BJ (cell line): ENCODE measurements at regions not wholly inside any gene's neighbourhood (a gene's known extent, or its start where the extent isn't known, plus 50 kb on each side); places are given as distances from the start of the nearest gene placed in this dataset.

Experiments
- CTCF ChIA-PET: fragments of 350-600 bp; formaldehyde crosslinking; extraction: SDS; loops from one replicate; lab custom pipeline; 2021; ENCODE audit warnings: antibody characterized with exemption, inconsistent platforms; lab: Yijun Ruan, JAX
- POLR2A ChIA-PET: fragments of 300-600 bp; sonication (Branson Sonifier 250); formaldehyde crosslinking; extraction: SDS; loops from one replicate; lab custom pipeline; 2021; ENCODE audit warnings: antibody characterized with exemption; lab: Charles Lee
- DNase-seq: peaks from one replicate; pipeline ENCODE4 v3.0.0-alpha.2; 2011; ENCODE audit warnings: low read depth
- H3K27me3 ChIP-seq: 2 replicates; pipeline ENCODE4 v1.6.0; 2011; ENCODE audit warnings: low read length; ENCODE audit not compliant: control insufficient read depth, insufficient read depth
- H3K36me3 ChIP-seq: 2 replicates; pipeline ENCODE4 v1.5.1; 2011; ENCODE audit warnings: low read length; ENCODE audit not compliant: control insufficient read depth, insufficient read depth
- H3K4me3 ChIP-seq: 2 replicates; pipeline ENCODE4 v1.5.1; 2011; ENCODE audit warnings: low read depth, mild to moderate bottlenecking, control low read depth, low read length
- TF ChIP-seq, protein P1 (sequence below): IDR thresholded peaks from 2 replicates; pipeline ENCODE4 v1.5.1; 2011; ENCODE audit warnings: low read depth, mild to moderate bottlenecking, control low read depth, inconsistent platforms, low read length, moderate library complexity; ENCODE audit not compliant: insufficient read depth

DNA sequence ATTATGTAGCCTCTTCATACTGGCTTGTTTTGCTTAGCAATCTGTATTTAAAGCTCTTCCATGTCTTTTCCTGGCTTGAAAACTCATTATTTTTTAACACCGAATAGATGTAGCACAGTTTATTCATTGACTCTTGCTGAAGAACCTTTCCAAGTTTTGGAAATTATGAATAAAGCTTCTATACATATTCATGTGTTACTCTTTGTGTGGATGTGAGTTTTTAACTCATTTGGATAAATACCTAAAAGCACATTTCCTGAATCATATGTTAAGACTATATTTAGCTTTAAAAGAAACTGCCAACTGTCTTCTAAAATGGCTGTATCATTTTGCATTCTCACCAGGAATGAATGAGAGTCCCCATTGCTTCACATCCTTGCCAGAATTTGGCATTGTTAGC lies 2061.7 kb upstream of the AGA start:
- Histone ChIP-seq H3K36me3 (no peaks in the 10 kb centered on the region), H3K27me3 (no peaks in the 10 kb centered on the region), H3K4me3 (no peak overlapping the region)
- ChIA-PET POLR2A (no interaction called here), CTCF (no interaction called here)
- TF ChIP-seq, protein P1, sequence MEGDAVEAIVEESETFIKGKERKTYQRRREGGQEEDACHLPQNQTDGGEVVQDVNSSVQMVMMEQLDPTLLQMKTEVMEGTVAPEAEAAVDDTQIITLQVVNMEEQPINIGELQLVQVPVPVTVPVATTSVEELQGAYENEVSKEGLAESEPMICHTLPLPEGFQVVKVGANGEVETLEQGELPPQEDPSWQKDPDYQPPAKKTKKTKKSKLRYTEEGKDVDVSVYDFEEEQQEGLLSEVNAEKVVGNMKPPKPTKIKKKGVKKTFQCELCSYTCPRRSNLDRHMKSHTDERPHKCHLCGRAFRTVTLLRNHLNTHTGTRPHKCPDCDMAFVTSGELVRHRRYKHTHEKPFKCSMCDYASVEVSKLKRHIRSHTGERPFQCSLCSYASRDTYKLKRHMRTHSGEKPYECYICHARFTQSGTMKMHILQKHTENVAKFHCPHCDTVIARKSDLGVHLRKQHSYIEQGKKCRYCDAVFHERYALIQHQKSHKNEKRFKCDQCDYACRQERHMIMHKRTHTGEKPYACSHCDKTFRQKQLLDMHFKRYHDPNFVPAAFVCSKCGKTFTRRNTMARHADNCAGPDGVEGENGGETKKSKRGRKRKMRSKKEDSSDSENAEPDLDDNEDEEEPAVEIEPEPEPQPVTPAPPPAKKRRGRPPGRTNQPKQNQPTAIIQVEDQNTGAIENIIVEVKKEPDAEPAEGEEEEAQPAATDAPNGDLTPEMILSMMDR = no peak
- no peak for DNase-seq

DNA sequence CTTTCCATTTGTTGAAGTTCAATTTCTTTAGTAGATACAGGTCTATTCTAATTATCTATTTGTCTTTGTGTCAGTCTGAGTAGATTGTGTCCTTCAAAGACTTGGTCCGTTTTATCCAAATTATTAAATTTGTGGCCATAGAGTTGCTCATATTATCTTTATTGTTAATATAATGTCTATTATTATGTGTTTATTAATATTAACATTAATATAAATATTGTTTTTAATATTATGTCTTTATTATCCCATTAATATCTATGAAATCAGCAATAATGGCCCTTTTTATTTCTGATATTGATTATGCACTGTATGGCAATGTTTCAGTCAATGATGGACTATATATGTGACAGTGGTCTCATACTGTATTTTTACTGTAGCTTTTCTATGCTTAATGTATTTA lies 2067.3 kb upstream of the AGA start:
- H3K36me3 ChIP-seq = no peaks in the 10 kb centered on the region
- no peak for DNase-seq
- H3K27me3 ChIP-seq = no peaks in the 10 kb centered on the region
- CTCF ChIA-PET = no interaction called here
- TF ChIP-seq, protein P1 = no peak
- H3K4me3 ChIP-seq = no peak overlapping the region
- POLR2A ChIA-PET = no interaction called here

DNA sequence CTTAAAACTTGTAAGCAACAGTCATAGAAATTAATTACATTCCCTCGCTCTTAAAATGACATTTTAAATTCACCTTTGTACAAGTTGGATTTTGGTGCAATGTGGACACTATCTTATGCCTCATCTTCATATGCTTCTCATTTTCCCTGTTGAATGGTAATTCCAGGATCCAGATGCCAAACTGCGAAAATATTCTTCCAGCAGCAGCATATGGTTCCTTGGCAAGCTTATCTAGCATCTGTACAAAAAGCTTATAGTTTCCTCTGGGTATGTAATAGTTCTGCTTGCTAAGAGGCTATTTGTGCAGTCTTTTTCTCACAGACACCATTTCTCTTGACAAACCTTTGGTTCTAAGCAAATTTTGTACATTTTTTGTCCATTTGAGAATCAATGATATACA lies 2079.7 kb upstream of the AGA start:
- DNase-seq = no peak
- POLR2A ChIA-PET = no interaction called here
- H3K4me3 ChIP-seq = no peak overlapping the region
- no peaks in the 10 kb centered on the region for H3K27me3 ChIP-seq
- CTCF ChIA-PET = no interaction called here
- TF ChIP-seq, protein P1 = no peak
- no peaks in the 10 kb centered on the region for H3K36me3 ChIP-seq

DNA sequence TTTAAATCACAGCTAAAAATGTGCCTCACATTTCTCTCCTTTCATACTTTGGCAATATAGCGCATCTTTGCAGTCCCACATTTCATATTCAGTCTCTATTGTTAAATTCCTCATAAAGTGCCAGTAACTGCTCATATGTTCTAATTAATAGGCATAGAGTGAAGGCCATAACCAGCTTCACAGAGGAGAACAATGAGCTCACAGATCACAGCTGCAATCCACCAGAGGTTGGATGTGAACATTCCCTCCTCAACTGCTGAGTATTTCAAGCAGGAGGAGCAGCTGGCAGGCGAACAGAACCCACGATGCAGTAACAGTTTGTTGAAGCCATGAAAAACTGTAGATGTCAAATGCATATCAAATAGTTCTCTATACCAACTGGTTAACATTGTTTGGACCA lies 2088.7 kb upstream of the AGA start:
- H3K27me3 ChIP-seq = no peaks in the 10 kb centered on the region
- H3K36me3 ChIP-seq = no peaks in the 10 kb centered on the region
- CTCF ChIA-PET = no interaction called here
- no peak overlapping the region for H3K4me3 ChIP-seq
- POLR2A ChIA-PET = no interaction called here
- TF ChIP-seq, protein P1 = no peak
- DNase-seq = no peak

DNA sequence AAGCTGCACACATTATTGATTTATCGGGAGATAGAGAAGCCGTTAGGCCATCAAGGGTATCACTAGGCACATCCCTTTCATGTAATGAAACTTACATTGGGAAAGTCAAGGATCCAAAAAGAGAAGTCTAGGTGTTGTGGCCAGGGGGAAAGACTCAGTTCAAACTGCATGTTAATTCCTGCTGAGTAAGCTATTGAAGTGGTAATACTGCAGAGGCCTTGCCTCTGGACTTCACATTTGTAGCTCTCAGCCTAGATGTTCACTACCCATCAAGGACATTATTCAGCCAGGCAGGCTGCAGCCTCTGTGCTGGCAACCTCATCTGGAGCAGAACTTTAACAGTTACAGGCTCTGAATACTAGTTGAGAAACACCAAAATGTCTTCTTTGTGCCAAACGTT lies 2094.5 kb upstream of the AGA start:
- Histone ChIP-seq H3K27me3 (no peaks in the 10 kb centered on the region), H3K36me3 (no peaks in the 10 kb centered on the region), H3K4me3 (no peak overlapping the region)
- CTCF ChIA-PET = no interaction called here
- POLR2A ChIA-PET = no interaction called here
- no peak for DNase-seq
- TF ChIP-seq, protein P1 = no peak

DNA sequence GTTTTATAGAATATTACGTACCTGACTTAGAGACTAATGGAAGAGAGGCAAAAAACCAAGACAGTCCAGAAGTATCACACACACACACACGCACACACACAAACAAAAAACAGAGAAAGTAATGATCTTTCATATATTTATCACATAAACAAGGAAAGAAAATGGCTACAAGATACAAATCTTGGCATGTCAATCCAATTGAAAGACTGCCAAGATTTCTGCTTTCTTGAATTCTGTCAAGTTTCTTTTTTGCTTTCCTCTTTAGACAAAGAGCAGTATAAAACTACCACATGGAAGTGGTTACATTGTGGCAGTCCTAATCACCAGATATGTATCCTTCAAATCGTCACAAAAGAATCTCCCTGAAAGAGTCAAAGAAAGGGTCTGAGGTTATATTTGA lies 2097.4 kb upstream of the AGA start:
- no peak for DNase-seq
- TF ChIP-seq, protein P1 = no peak
- H3K36me3 ChIP-seq = no peaks in the 10 kb centered on the region
- no peaks in the 10 kb centered on the region for H3K27me3 ChIP-seq
- POLR2A ChIA-PET = no interaction called here
- CTCF ChIA-PET = no interaction called here
- H3K4me3 ChIP-seq = no peak overlapping the region
